Spinal cord (tissue), 9 donors: ENCODE measurements at regions not wholly inside any gene's neighbourhood (a gene's known extent, or its start where the extent isn't known, plus 50 kb on each side); places are given as distances from the start of the nearest gene placed in this dataset.
"Not testable (repeated sequence)": the region's sequence is repeated elsewhere in the genome, so short reads cannot be mapped to it uniquely, and the experiment has no call there.

Experiments
- DNase-seq, 6 donors: peaks; one replicate each; pipeline versions ENCODE4 v3.0.0 to v3.0.0-alpha.2; 2013 to 2015; ENCODE audit warnings: low spot score in 6 of 6, low read depth in 4 of 6
- H3K27ac ChIP-seq: one replicate; pipeline ENCODE4 v1.5.1; 2013; ENCODE audit warnings: low read depth, low read length, control low read depth
- H3K27me3 ChIP-seq: one replicate; pipeline ENCODE4 v1.6.1; 2013; ENCODE audit warnings: low read length; ENCODE audit not compliant: control insufficient read depth, insufficient read depth
- H3K36me3 ChIP-seq: one replicate; pipeline ENCODE4 v1.6.1; 2013; ENCODE audit warnings: low read length; ENCODE audit not compliant: control insufficient read depth, insufficient read depth
- H3K4me1 ChIP-seq: one replicate; pipeline ENCODE4 v1.6.1; 2013; ENCODE audit warnings: low read length; ENCODE audit not compliant: control insufficient read depth, insufficient read depth
- H3K4me3 ChIP-seq: one replicate; pipeline ENCODE4 v1.5.1; 2013; ENCODE audit warnings: low read depth, low read length, control low read depth
- H3K9me3 ChIP-seq: one replicate; pipeline ENCODE4 v1.6.1; 2013; ENCODE audit warnings: low read length; ENCODE audit not compliant: control insufficient read depth, insufficient read depth
- WGBS: methylation state at CpG from one replicate; pipeline ENCODE4 v1.1.5; 2013; ENCODE audit warnings: missing lambda C conversion rate; ENCODE audit not compliant: insufficient coverage; 5-methylcytosine and 5-hydroxymethylcytosine counted together
- donor health status: healthy.

GRCh38 chr6:78749326-78749725 is 118.0 kb upstream of the IRAK1BP1 start:
- H3K4me3 ChIP-seq, result no peak overlapping the region
- H3K9me3 ChIP-seq, result peaks cover 5% of the 10 kb centered on the region
- H3K27me3 ChIP-seq, result no peaks in the 10 kb centered on the region
- no peaks in the 10 kb centered on the region for H3K36me3 ChIP-seq
- no peaks in the 10 kb centered on the region for H3K4me1 ChIP-seq
- no peak overlapping the region for H3K27ac ChIP-seq
- no peak for DNase-seq

- not testable (repeated sequence) for H3K4me1 ChIP-seq, DNase-seq, H3K36me3 ChIP-seq, H3K4me3 ChIP-seq, H3K9me3 ChIP-seq, H3K27me3 ChIP-seq, H3K27ac ChIP-seq
- 82% methylated on average over 12 of the region's 13 CpGs for WGBS
Measured at GRCh38 chr6:78758297-78758798, 109.0 kb upstream of the IRAK1BP1 start.

- Histone ChIP-seq H3K4me1 (no peaks in the 10 kb centered on the region), H3K27ac (no peak overlapping the region), H3K9me3 (no peaks in the 10 kb centered on the region), H3K4me3 (no peak overlapping the region), H3K36me3 (no peaks in the 10 kb centered on the region), H3K27me3 (no peaks in the 10 kb centered on the region)
- DNase-seq, result no peak
Measured at GRCh38 chr6:78768271-78768670, 99.1 kb upstream of the IRAK1BP1 start.

GRCh38 chr6:78770765-78771164 is 96.6 kb upstream of the IRAK1BP1 start:
- peak in 1 of 6 donors; percentile 2 for DNase-seq
- WGBS, result no CpG with 5 or more reads among the region's 5 CpGs
- Histone ChIP-seq H3K4me1 (no peaks in the 10 kb centered on the region), H3K4me3 (no peak overlapping the region), H3K27ac (no peak overlapping the region), H3K36me3 (no peaks in the 10 kb centered on the region), H3K9me3 (no peaks in the 10 kb centered on the region), H3K27me3 (no peaks in the 10 kb centered on the region)

- H3K27me3 ChIP-seq, result no peaks in the 10 kb centered on the region
- H3K27ac ChIP-seq, result no peak overlapping the region
- no peak overlapping the region for H3K4me3 ChIP-seq
- DNase-seq, result peak in 3 of 6 donors; percentile 1 to 82 (median 9)
- H3K36me3 ChIP-seq, result no peaks in the 10 kb centered on the region
- H3K9me3 ChIP-seq, result no peaks in the 10 kb centered on the region
- no peaks in the 10 kb centered on the region for H3K4me1 ChIP-seq
Measured at GRCh38 chr6:78771586-78771985, 95.8 kb upstream of the IRAK1BP1 start.

- no peak for DNase-seq
- H3K9me3 ChIP-seq, result no peaks in the 10 kb centered on the region
- no peak overlapping the region for H3K27ac ChIP-seq
- H3K4me1 ChIP-seq, result no peaks in the 10 kb centered on the region
- H3K27me3 ChIP-seq, result no peaks in the 10 kb centered on the region
- WGBS, result 100% methylated on average over 1 of the region's 4 CpGs
- H3K36me3 ChIP-seq, result no peaks in the 10 kb centered on the region
- H3K4me3 ChIP-seq, result no peak overlapping the region
Measured at GRCh38 chr6:78781001-78781400, 86.3 kb upstream of the IRAK1BP1 start.

GRCh38 chr6:78783366-78783765 is 84.0 kb upstream of the IRAK1BP1 start:
- not testable (repeated sequence) for H3K27me3 ChIP-seq, H3K4me3 ChIP-seq, H3K9me3 ChIP-seq, H3K4me1 ChIP-seq, H3K27ac ChIP-seq, DNase-seq, H3K36me3 ChIP-seq
- WGBS, result 92% methylated on average over 6 of the region's 6 CpGs

- no peaks in the 10 kb centered on the region for H3K4me1 ChIP-seq
- no peak overlapping the region for H3K27ac ChIP-seq
- H3K27me3 ChIP-seq, result no peaks in the 10 kb centered on the region
- no peak overlapping the region for H3K4me3 ChIP-seq
- no peaks in the 10 kb centered on the region for H3K36me3 ChIP-seq
- no peaks in the 10 kb centered on the region for H3K9me3 ChIP-seq
- no peak for DNase-seq
Measured at GRCh38 chr6:78797270-78797669, 70.1 kb upstream of the IRAK1BP1 start.

- Histone ChIP-seq H3K36me3 (no peaks in the 10 kb centered on the region), H3K27me3 (no peaks in the 10 kb centered on the region), H3K4me1 (no peaks in the 10 kb centered on the region), H3K9me3 (no peaks in the 10 kb centered on the region), H3K4me3 (no peak overlapping the region), H3K27ac (no peak overlapping the region)
- no CpG with 5 or more reads among the region's 2 CpGs for WGBS
- DNase-seq, result no peak
Measured at GRCh38 chr6:78799682-78800081, 67.7 kb upstream of the IRAK1BP1 start.

- H3K27ac ChIP-seq, DNase-seq, H3K9me3 ChIP-seq, H3K4me1 ChIP-seq, H3K27me3 ChIP-seq, H3K36me3 ChIP-seq, H3K4me3 ChIP-seq: not testable (repeated sequence)
- no CpG with 5 or more reads among the region's 1 CpG for WGBS
Measured at GRCh38 chr6:78806792-78807191, 60.6 kb upstream of the IRAK1BP1 start.
